Ovary (tissue), 3 donors: ENCODE measurements at regions not wholly inside any gene's neighbourhood (a gene's known extent, or its start where the extent isn't known, plus 50 kb on each side); places are given as distances from the start of the nearest gene placed in this dataset.

ENCODE experiments used
- CTCF ChIP-seq, 3 donors: fragments of 450-650 bp in 2 of 3; fragments of 200-600 bp in 1 of 3; IDR thresholded peaks; one replicate each; pipeline versions ENCODE4 v1.5.1 to v1.8.0; 2016 to 2022; ENCODE audit warnings: antibody characterized with exemption in 3 of 3, mild to moderate bottlenecking in 1 of 3
- EP300 ChIP-seq: sonication (generic); formaldehyde crosslinking; IDR thresholded peaks from one replicate; pipeline ENCODE4 v1.6.1; 2017; ENCODE audit warnings: antibody characterized with exemption
- POLR2A ChIP-seq: fragments of 450-650 bp; IDR thresholded peaks from one replicate; pipeline ENCODE4 v1.6.1; 2017; ENCODE audit warnings: antibody characterized with exemption, mild to moderate bottlenecking, moderate library complexity
- donor health status: DM: no; HTN: no; CAD: no.

DNA sequence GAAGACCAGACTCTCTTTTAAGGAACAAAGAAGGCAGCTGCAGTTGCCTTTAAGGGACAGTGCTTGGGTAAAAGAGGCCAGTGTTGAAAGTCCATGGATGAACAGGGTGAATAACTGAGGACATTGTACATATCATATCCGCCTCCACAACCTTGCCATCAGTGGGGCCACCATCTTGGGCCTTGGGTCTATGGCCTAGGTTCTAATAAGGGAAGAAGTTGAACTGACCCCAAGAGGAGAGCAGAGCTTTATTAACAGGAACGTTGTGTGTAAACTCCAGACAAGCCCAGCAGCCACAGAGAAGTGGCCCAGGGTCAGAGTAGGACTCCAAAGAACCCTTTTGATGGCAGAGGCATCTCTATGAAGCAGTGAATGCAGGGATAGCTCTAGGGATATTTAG is 332.8 kb downstream of the CYP26B1 start:
- TF ChIP-seq CTCF (IDR thresholded peaks at IDR 0.05) (no peak), EP300 (no peak), POLR2A (no peak)
